Activated T-helper 2 cell treated with anti-CD3 and anti-CD28 coated beads, Interferon-gamma antibody, Interleukin-2, Interleukin-4, amounts not matched to agents 10 μg/mL and 5 μg/mL and 100 μg/mL, durations not matched to agents 14 hours and 24 hours and 36 hours (primary cell): ENCODE measurements at regions not wholly inside any gene's neighbourhood (a gene's known extent, or its start where the extent isn't known, plus 50 kb on each side); places are given as distances from the start of the nearest gene placed in this dataset.

Experiments used
- DNase-seq: peaks from one replicate; pipeline ENCODE4 v3.0.0; 2021; ENCODE audit warnings: low spot score
- H3K27ac Mint-ChIP-seq: one replicate; pipeline ENCODE4 v1.8.0; 2021; ENCODE audit warnings: mixed read lengths
- H3K27me3 Mint-ChIP-seq: one replicate; pipeline ENCODE4 v1.8.0; 2021; ENCODE audit warnings: low read depth, mixed read lengths
- H3K36me3 Mint-ChIP-seq: one replicate; pipeline ENCODE4 v1.8.0; 2021; ENCODE audit warnings: low read depth, mixed read lengths
- H3K4me1 Mint-ChIP-seq: one replicate; pipeline ENCODE4 v1.8.0; 2021; ENCODE audit warnings: low read depth, mixed read lengths
- H3K4me3 Mint-ChIP-seq: one replicate; pipeline ENCODE4 v1.8.0; 2021; ENCODE audit warnings: low read depth, mild to moderate bottlenecking, moderate library complexity, mixed read lengths
- H3K9me3 Mint-ChIP-seq: one replicate; pipeline ENCODE4 v1.8.0; 2021; ENCODE audit warnings: mixed read lengths
- intact Hi-C: fragments of 100-400 bp; cut with micrococcal nuclease; formaldehyde crosslinking; loops from one replicate; pipeline ENCODE4 v1.15.1; 2023

- Mint-ChIP-seq H3K9me3 (peaks cover 5% of the 10 kb centered on the region), H3K27ac (no peak overlapping the region), H3K4me1 (no peaks in the 10 kb centered on the region), H3K4me3 (no peak overlapping the region), H3K36me3 (no peaks in the 10 kb centered on the region), H3K27me3 (no peaks in the 10 kb centered on the region)
- intact Hi-C loops, result no loop called here
- no peak for DNase-seq
Measured at GRCh38 chr6:142500250-142500786, 198.5 kb downstream of the ADGRG6 start.

- H3K27ac Mint-ChIP-seq, result no peak overlapping the region
Measured at GRCh38 chr6:142501795-142502194, 200.0 kb downstream of the ADGRG6 start.

GRCh38 chr6:142507065-142507464 lies 205.3 kb downstream of the ADGRG6 start:
- intact Hi-C loops, result no loop called here

More at GRCh38 chr6:142501795-142502194, 200.0 kb downstream of the ADGRG6 start:
- DNase-seq, result no peak
- Mint-ChIP-seq H3K4me3 (no peak overlapping the region), H3K4me1 (no peaks in the 10 kb centered on the region), H3K27me3 (no peaks in the 10 kb centered on the region), H3K36me3 (no peaks in the 10 kb centered on the region), H3K9me3 (peaks cover 5% of the 10 kb centered on the region)
- intact Hi-C loops, result no loop called here

GRCh38 chr6:142510211-142510610 lies 208.4 kb downstream of the ADGRG6 start:
- H3K4me1 Mint-ChIP-seq, result no peaks in the 10 kb centered on the region
- H3K27me3 Mint-ChIP-seq, result no peaks in the 10 kb centered on the region
- no peak overlapping the region for H3K4me3 Mint-ChIP-seq
- H3K9me3 Mint-ChIP-seq, result no peaks in the 10 kb centered on the region
- intact Hi-C loops, result no loop called here
- no peak overlapping the region for H3K27ac Mint-ChIP-seq
- DNase-seq, result no peak
- no peaks in the 10 kb centered on the region for H3K36me3 Mint-ChIP-seq

More at GRCh38 chr6:142507065-142507464, 205.3 kb downstream of the ADGRG6 start:
- Mint-ChIP-seq H3K27ac (no peak overlapping the region), H3K36me3 (no peaks in the 10 kb centered on the region), H3K4me3 (no peak overlapping the region), H3K27me3 (no peaks in the 10 kb centered on the region), H3K4me1 (no peaks in the 10 kb centered on the region), H3K9me3 (peaks cover 5% of the 10 kb centered on the region)
- DNase-seq, result no peak

GRCh38 chr6:142518126-142518525 lies 216.3 kb downstream of the ADGRG6 start:
- no peak overlapping the region for H3K4me3 Mint-ChIP-seq
- no peaks in the 10 kb centered on the region for H3K4me1 Mint-ChIP-seq
- DNase-seq, result no peak
- no peak overlapping the region for H3K27ac Mint-ChIP-seq
- H3K9me3 Mint-ChIP-seq, result no peaks in the 10 kb centered on the region
- no peaks in the 10 kb centered on the region for H3K36me3 Mint-ChIP-seq
- intact Hi-C loops, result no loop called here
- H3K27me3 Mint-ChIP-seq, result no peaks in the 10 kb centered on the region

GRCh38 chr6:142518761-142519160 lies 217.0 kb downstream of the ADGRG6 start:
- H3K27me3 Mint-ChIP-seq, result no peaks in the 10 kb centered on the region
- no peak for DNase-seq
- no peaks in the 10 kb centered on the region for H3K36me3 Mint-ChIP-seq
- no peak overlapping the region for H3K4me3 Mint-ChIP-seq
- intact Hi-C loops, result no loop called here
- H3K4me1 Mint-ChIP-seq, result no peaks in the 10 kb centered on the region
- H3K9me3 Mint-ChIP-seq, result no peaks in the 10 kb centered on the region
- no peak overlapping the region for H3K27ac Mint-ChIP-seq

- no peak for DNase-seq
- Mint-ChIP-seq H3K4me3 (no peak overlapping the region), H3K27ac (no peak overlapping the region), H3K27me3 (no peaks in the 10 kb centered on the region), H3K36me3 (no peaks in the 10 kb centered on the region), H3K4me1 (no peaks in the 10 kb centered on the region), H3K9me3 (no peaks in the 10 kb centered on the region)
- intact Hi-C loops, result no loop called here
Measured at GRCh38 chr6:142521791-142522190, 220.0 kb downstream of the ADGRG6 start.

GRCh38 chr6:142523515-142524375 lies 221.9 kb downstream of the ADGRG6 start:
- H3K4me1 Mint-ChIP-seq, result no peaks in the 10 kb centered on the region
- H3K9me3 Mint-ChIP-seq, result no peaks in the 10 kb centered on the region
- H3K4me3 Mint-ChIP-seq, result no peak overlapping the region
- no peak for DNase-seq
- intact Hi-C loops, result no loop called here
- no peaks in the 10 kb centered on the region for H3K27me3 Mint-ChIP-seq
- H3K27ac Mint-ChIP-seq, result no peak overlapping the region
- no peaks in the 10 kb centered on the region for H3K36me3 Mint-ChIP-seq

- H3K4me1 Mint-ChIP-seq, result no peaks in the 10 kb centered on the region
- no peaks in the 10 kb centered on the region for H3K36me3 Mint-ChIP-seq
- peaks cover 3% of the 10 kb centered on the region for H3K27me3 Mint-ChIP-seq
- peaks cover 18% of the 10 kb centered on the region for H3K9me3 Mint-ChIP-seq
- no peak overlapping the region for H3K27ac Mint-ChIP-seq
- H3K4me3 Mint-ChIP-seq, result no peak overlapping the region
- intact Hi-C loops, result no loop called here
- no peak for DNase-seq
Measured at GRCh38 chr6:142530566-142530965, 228.8 kb downstream of the ADGRG6 start.

GRCh38 chr6:142531727-142532126 lies 229.9 kb downstream of the ADGRG6 start:
- peaks cover 22% of the 10 kb centered on the region for H3K9me3 Mint-ChIP-seq
- H3K36me3 Mint-ChIP-seq, result no peaks in the 10 kb centered on the region
- H3K27ac Mint-ChIP-seq, result no peak overlapping the region
- intact Hi-C loops, result no loop called here
- H3K4me1 Mint-ChIP-seq, result no peaks in the 10 kb centered on the region
- no peak overlapping the region for H3K4me3 Mint-ChIP-seq
- no peak for DNase-seq
- peaks cover 3% of the 10 kb centered on the region for H3K27me3 Mint-ChIP-seq

- DNase-seq, result no peak
- intact Hi-C loops, result no loop called here
- Mint-ChIP-seq H3K4me1 (no peaks in the 10 kb centered on the region), H3K9me3 (peaks cover 22% of the 10 kb centered on the region), H3K36me3 (no peaks in the 10 kb centered on the region), H3K27me3 (peaks cover 3% of the 10 kb centered on the region), H3K4me3 (no peak overlapping the region), H3K27ac (no peak overlapping the region)
Measured at GRCh38 chr6:142534076-142534475, 232.3 kb downstream of the ADGRG6 start.

GRCh38 chr6:142534484-142534883 lies 232.7 kb downstream of the ADGRG6 start:
- H3K36me3 Mint-ChIP-seq, result no peaks in the 10 kb centered on the region
- peaks cover 3% of the 10 kb centered on the region for H3K27me3 Mint-ChIP-seq
- peaks cover 22% of the 10 kb centered on the region for H3K9me3 Mint-ChIP-seq
- H3K4me1 Mint-ChIP-seq, result no peaks in the 10 kb centered on the region
- no peak overlapping the region for H3K27ac Mint-ChIP-seq
- no peak overlapping the region for H3K4me3 Mint-ChIP-seq
- no peak for DNase-seq
- intact Hi-C loops, result no loop called here

- Mint-ChIP-seq H3K4me3 (no peak overlapping the region), H3K4me1 (no peaks in the 10 kb centered on the region), H3K9me3 (peaks cover 22% of the 10 kb centered on the region), H3K27me3 (no peaks in the 10 kb centered on the region), H3K36me3 (no peaks in the 10 kb centered on the region), H3K27ac (no peak overlapping the region)
- DNase-seq, result no peak
- intact Hi-C loops, result no loop called here
Measured at GRCh38 chr6:142537612-142538478, 236.0 kb downstream of the ADGRG6 start.
